HepG2 (cell line): ENCODE measurements at regions not wholly inside any gene's neighbourhood (a gene's known extent, or its start where the extent isn't known, plus 50 kb on each side); places are given as distances from the start of the nearest gene placed in this dataset.

Source experiments
- ATAC-seq: fragments of 200-7000 bp; cut with Tn5 transposase; 3 replicates; pipeline ENCODE4 v1.9.1; 2020; ENCODE audit warnings: mild to moderate bottlenecking, moderate library complexity
- BruUV-seq: library from RNA; stranded (reverse); fragments of 400-500 nt; replicated peaks from 2 replicates; lab custom pipeline; 2021; lab: Mats Ljungman, UMichigan
- CTCF ChIA-PET: fragments of 300-600 bp; formaldehyde crosslinking; extraction: SDS; loops from one replicate; lab custom pipeline; 2021; ENCODE audit warnings: low total read pairs, inconsistent platforms, low intra/inter-chr PET ratio; lab: Yijun Ruan, JAX
- POLR2A ChIA-PET: fragments of 350-600 bp; sonication (Branson Sonifier 250); formaldehyde crosslinking; loops from one replicate; lab custom pipeline; 2020; ENCODE audit warnings: antibody characterized with exemption, inconsistent platforms; lab: Yijun Ruan, JAX
- DNase-seq: peaks from one replicate; pipeline ENCODE4 v3.0.0-alpha.2; 2015; ENCODE audit warnings: low spot score
- FAIRE-seq: peaks from 3 replicates; lab custom pipeline; 2011; peaks lifted over from hg19 to GRCh38; lab: Jason Lieb, UNC
- H2AFZ ChIP-seq: one replicate; pipeline ENCODE4 v1.6.1; 2011; ENCODE audit warnings: low read length, inconsistent platforms
- H3K27ac ChIP-seq: fragments of 300-600 bp; 3 replicates; pipeline ENCODE4 v1.8.0; 2011; ENCODE audit warnings: mixed run types, mild to moderate bottlenecking, mixed read lengths, low read length, inconsistent platforms; ENCODE audit not compliant: insufficient read depth; ENCODE audit errors: extremely low read length
- H3K27me3 ChIP-seq, 2 experiments: fragments of 200-600 bp in 1 of 2; 2 replicates in 1 of 2; 3 replicates in 1 of 2; pipeline versions ENCODE4 v1.6.0 to v1.8.0; 2011; ENCODE audit warnings: low read length in 2 of 2, mild to moderate bottlenecking in 2 of 2, moderate library complexity in 2 of 2, inconsistent platforms in 1 of 2; ENCODE audit not compliant: insufficient read depth in 2 of 2, control insufficient read depth in 1 of 2
- H3K36me3 ChIP-seq, 2 experiments: fragments of 200-600 bp in 1 of 2; replicated peaks in 1 of 2; 2 replicates in 1 of 2; 3 replicates in 1 of 2; pipeline versions ENCODE4 v1.5.1 to v1.8.0; 2011; ENCODE audit warnings: low read length in 2 of 2, inconsistent platforms in 1 of 2; ENCODE audit not compliant: insufficient read depth in 2 of 2, control insufficient read depth in 1 of 2
- H3K4me1 ChIP-seq: 2 replicates; pipeline ENCODE4 v1.5.1; 2012; ENCODE audit warnings: low read length, inconsistent platforms; ENCODE audit not compliant: insufficient read depth
- H3K4me2 ChIP-seq: 2 replicates; pipeline ENCODE4 v1.6.0; 2011; ENCODE audit warnings: low read depth, low read length, inconsistent platforms
- H3K4me3 ChIP-seq, 3 experiments: fragments of 200-600 bp in 1 of 3; sonication (generic), shearing (Covaris generic) in 1 of 3; replicated peaks in 1 of 3; 2 replicates each; pipeline ENCODE4 v1.5.1; 2011 to 2016; ENCODE audit warnings: low read length in 3 of 3, inconsistent platforms in 2 of 3, low read depth in 2 of 3, mild to moderate bottlenecking in 2 of 3, control low read depth in 1 of 3, mixed read lengths in 1 of 3; ENCODE audit not compliant: insufficient read depth in 1 of 3
- H3K79me2 ChIP-seq: one replicate; pipeline ENCODE4 v1.6.1; 2011; ENCODE audit warnings: low read length, inconsistent platforms; ENCODE audit not compliant: insufficient read depth
- H3K9ac ChIP-seq: 2 replicates; pipeline ENCODE4 v1.6.0; 2011; ENCODE audit warnings: mild to moderate bottlenecking, low read depth, low read length, inconsistent platforms; ENCODE audit not compliant: insufficient read depth
- H3K9me3 ChIP-seq: 2 replicates; pipeline ENCODE4 v1.5.1; 2012; ENCODE audit warnings: mild to moderate bottlenecking, low read length
- H4K20me1 ChIP-seq: 2 replicates; pipeline ENCODE4 v1.6.0; 2011; ENCODE audit warnings: inconsistent platforms, mild to moderate bottlenecking, low read length, moderate library complexity; ENCODE audit not compliant: insufficient read depth
- HIVEP1 ChIP-seq: sonication (generic); formaldehyde crosslinking; IDR thresholded peaks from 2 replicates; pipeline ENCODE4 v1.4.0; 2020; ENCODE audit warnings: mild to moderate bottlenecking, missing genetic modification reagents
- KDM2A ChIP-seq: sonication (generic); formaldehyde crosslinking; IDR thresholded peaks from 2 replicates; pipeline ENCODE4 v1.4.0; 2020; ENCODE audit warnings: low read depth, missing genetic modification reagents, borderline replicate concordance
- KDM6A ChIP-seq: IDR thresholded peaks from 2 replicates; pipeline ENCODE4 v1.6.1; 2016; ENCODE audit warnings: low read depth
- MTA3 ChIP-seq: sonication (generic); formaldehyde crosslinking; IDR thresholded peaks from 2 replicates; pipeline ENCODE4 v1.4.0; 2020; ENCODE audit warnings: missing genetic modification reagents
- NR2C2 ChIP-seq: sonication (generic); formaldehyde crosslinking; IDR thresholded peaks from 2 replicates; pipeline ENCODE4 v1.4.0; 2020; ENCODE audit warnings: missing genetic modification reagents, mild to moderate bottlenecking, moderate library complexity, borderline replicate concordance
- REPIN1 ChIP-seq: sonication (generic); formaldehyde crosslinking; IDR thresholded peaks from 2 replicates; pipeline ENCODE4 v1.8.0; 2022; ENCODE audit warnings: missing genetic modification reagents, low read depth, mild to moderate bottlenecking, borderline replicate concordance
- ZFP1 ChIP-seq: IDR thresholded peaks from 2 replicates; pipeline ENCODE4 v1.6.1; 2016
- ZNF549 ChIP-seq: sonication (generic); formaldehyde crosslinking; IDR thresholded peaks from 2 replicates; pipeline ENCODE4 v1.5.0; 2020; ENCODE audit warnings: missing genetic modification reagents
- ZNF672 ChIP-seq: sonication (generic); formaldehyde crosslinking; IDR thresholded peaks from 2 replicates; pipeline ENCODE4 v1.8.1; 2022; ENCODE audit warnings: missing genetic modification reagents
- ZNF678 ChIP-seq: sonication (generic); formaldehyde crosslinking; IDR thresholded peaks from 2 replicates; pipeline ENCODE4 v1.4.0; 2020; ENCODE audit warnings: mild to moderate bottlenecking, missing genetic modification reagents
- WGBS: methylation state at CpG from one replicate; pipeline ENCODE4 v1.1.6; 2017; ENCODE audit warnings: low lambda C conversion rate; 5-methylcytosine and 5-hydroxymethylcytosine counted together
- in situ Hi-C: cut with HindIII; loops from 2 replicates; pipeline ENCODE4 v1.10.0; 2017; ENCODE audit warnings: low pct_unique_long_range_greater_than_20kb; ENCODE audit not compliant: extremely low pct_ligation_motif_present
- intact Hi-C: fragments of 100-400 bp; cut with micrococcal nuclease; formaldehyde crosslinking; loops from one replicate; pipeline ENCODE4 v1.10.0; 2022; ENCODE audit not compliant: unreplicated experiment
- TF ChIP-seq, protein P1 (sequence below): sonication (generic); formaldehyde crosslinking; IDR thresholded peaks from 2 replicates; pipeline ENCODE4 v1.5.1; 2020; ENCODE audit warnings: missing genetic modification reagents, mild to moderate bottlenecking, borderline replicate concordance
- TF ChIP-seq, protein P2 (sequence below): sonication (generic); formaldehyde crosslinking; IDR thresholded peaks from 2 replicates; pipeline ENCODE4 v1.4.0; 2020; ENCODE audit warnings: missing genetic modification reagents, low read depth, mild to moderate bottlenecking, borderline replicate concordance
- TF ChIP-seq, protein P3 (sequence below), 2 experiments: fragments of 450-650 bp in 1 of 2; sonication (generic) in 1 of 2; formaldehyde crosslinking in 1 of 2; IDR thresholded peaks; 2 replicates each; pipeline versions ENCODE4 v1.6.1 to v1.8.0; 2016 to 2022; ENCODE audit warnings: antibody characterized with exemption in 1 of 2, mild to moderate bottlenecking in 1 of 2, missing genetic modification reagents in 1 of 2

DNA sequence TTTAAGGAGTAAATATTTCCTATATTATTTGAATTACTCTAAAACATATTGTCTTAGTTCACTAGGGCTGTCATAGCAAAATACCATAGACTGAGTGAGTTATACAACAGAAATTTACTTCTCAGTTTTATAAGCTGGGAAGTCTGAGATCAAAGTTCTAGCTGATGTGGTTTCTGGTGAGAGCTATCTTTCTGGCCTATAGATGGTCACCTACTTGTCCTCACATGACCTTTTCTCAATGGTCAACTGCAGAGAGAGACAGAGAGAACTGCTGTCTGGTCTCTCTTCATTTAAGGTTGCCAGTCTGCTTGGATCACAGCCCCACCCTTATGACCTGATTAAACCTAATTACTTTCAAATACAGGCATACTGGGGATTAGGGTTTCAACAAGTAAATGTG is 490.9 kb downstream of the FBXO15 start (continued):
- TF ChIP-seq NR2C2 (CRISPR knock-in tag) = no peak

DNA sequence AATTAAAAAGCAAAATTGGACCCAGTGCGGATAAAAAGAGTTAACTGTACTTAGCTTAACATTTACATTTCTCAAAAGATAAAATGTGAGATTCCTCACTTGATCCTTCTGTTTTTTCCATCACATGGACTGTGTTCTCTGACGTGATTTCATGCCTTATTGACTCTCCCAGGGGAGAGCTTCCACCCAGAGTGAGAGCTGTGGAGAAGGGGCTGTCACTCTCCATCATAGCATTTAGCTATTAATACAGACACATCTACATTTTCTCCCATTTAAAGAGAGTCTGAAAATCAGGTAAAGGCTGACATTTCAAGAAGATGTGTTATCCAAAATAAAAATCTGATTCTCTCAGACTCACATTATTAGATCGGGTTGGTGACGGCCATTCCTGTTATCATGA is 493.8 kb downstream of the FBXO15 start:
- Histone ChIP-seq H3K4me3 (no peak overlapping the region), H3K79me2 (no peaks in the 10 kb centered on the region), H4K20me1 (no peaks in the 10 kb centered on the region), H3K9me3 (no peaks in the 10 kb centered on the region), H3K4me1 (no peaks in the 10 kb centered on the region), H3K36me3 (no peaks in the 10 kb centered on the region), H3K9ac (no peak overlapping the region), H3K27ac (no peak overlapping the region), H2AFZ (no peak overlapping the region), H3K4me2 (no peak overlapping the region), H3K27me3 (no peaks in the 10 kb centered on the region)
- CTCF ChIA-PET = no interaction called here
- DNase-seq (no peak), ATAC-seq (no peak), FAIRE-seq (no peak)
- intact Hi-C loops (no loop called here), in situ Hi-C loops (no loop called here)
- WGBS = 42% methylated on average over 4 of the region's 4 CpGs
- POLR2A ChIA-PET = no interaction called here
- no TSS peak for BruUV-seq
- TF ChIP-seq KDM6A (CRISPR knock-in tag) (no peak), KDM2A (CRISPR knock-in tag) (no peak), ZFP1 (CRISPR knock-in tag) (no peak), REPIN1 (CRISPR knock-in tag) (no peak), HIVEP1 (CRISPR knock-in tag) (no peak), ZNF672 (CRISPR knock-in tag) (no peak), ZNF678 (CRISPR knock-in tag) (no peak), ZNF549 (no peak), MTA3 (CRISPR knock-in tag) (no peak)
- TF ChIP-seq, protein P1, sequence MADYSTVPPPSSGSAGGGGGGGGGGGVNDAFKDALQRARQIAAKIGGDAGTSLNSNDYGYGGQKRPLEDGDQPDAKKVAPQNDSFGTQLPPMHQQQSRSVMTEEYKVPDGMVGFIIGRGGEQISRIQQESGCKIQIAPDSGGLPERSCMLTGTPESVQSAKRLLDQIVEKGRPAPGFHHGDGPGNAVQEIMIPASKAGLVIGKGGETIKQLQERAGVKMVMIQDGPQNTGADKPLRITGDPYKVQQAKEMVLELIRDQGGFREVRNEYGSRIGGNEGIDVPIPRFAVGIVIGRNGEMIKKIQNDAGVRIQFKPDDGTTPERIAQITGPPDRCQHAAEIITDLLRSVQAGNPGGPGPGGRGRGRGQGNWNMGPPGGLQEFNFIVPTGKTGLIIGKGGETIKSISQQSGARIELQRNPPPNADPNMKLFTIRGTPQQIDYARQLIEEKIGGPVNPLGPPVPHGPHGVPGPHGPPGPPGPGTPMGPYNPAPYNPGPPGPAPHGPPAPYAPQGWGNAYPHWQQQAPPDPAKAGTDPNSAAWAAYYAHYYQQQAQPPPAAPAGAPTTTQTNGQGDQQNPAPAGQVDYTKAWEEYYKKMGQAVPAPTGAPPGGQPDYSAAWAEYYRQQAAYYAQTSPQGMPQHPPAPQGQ (CRISPR knock-in tag) = no peak
- TF ChIP-seq, protein P2, sequence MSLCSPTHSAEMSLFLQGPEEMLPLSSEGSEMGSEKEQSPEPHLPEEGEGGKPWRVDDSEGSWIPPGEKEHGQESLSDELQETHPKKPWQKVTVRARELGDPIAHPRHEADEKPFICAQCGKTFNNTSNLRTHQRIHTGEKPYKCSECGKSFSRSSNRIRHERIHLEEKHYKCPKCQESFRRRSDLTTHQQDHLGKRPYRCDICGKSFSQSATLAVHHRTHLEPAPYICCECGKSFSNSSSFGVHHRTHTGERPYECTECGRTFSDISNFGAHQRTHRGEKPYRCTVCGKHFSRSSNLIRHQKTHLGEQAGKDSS (CRISPR knock-in tag) = no peak
- TF ChIP-seq, protein P3, sequence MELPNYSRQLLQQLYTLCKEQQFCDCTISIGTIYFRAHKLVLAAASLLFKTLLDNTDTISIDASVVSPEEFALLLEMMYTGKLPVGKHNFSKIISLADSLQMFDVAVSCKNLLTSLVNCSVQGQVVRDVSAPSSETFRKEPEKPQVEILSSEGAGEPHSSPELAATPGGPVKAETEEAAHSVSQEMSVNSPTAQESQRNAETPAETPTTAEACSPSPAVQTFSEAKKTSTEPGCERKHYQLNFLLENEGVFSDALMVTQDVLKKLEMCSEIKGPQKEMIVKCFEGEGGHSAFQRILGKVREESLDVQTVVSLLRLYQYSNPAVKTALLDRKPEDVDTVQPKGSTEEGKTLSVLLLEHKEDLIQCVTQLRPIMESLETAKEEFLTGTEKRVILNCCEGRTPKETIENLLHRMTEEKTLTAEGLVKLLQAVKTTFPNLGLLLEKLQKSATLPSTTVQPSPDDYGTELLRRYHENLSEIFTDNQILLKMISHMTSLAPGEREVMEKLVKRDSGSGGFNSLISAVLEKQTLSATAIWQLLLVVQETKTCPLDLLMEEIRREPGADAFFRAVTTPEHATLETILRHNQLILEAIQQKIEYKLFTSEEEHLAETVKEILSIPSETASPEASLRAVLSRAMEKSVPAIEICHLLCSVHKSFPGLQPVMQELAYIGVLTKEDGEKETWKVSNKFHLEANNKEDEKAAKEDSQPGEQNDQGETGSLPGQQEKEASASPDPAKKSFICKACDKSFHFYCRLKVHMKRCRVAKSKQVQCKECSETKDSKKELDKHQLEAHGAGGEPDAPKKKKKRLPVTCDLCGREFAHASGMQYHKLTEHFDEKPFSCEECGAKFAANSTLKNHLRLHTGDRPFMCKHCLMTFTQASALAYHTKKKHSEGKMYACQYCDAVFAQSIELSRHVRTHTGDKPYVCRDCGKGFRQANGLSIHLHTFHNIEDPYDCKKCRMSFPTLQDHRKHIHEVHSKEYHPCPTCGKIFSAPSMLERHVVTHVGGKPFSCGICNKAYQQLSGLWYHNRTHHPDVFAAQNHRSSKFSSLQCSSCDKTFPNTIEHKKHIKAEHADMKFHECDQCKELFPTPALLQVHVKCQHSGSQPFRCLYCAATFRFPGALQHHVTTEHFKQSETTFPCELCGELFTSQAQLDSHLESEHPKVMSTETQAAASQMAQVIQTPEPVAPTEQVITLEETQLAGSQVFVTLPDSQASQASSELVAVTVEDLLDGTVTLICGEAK (IDR thresholded peaks at IDR 0.05) = no peak
- TF ChIP-seq, protein P3 (CRISPR knock-in tag; IDR thresholded peaks at IDR 0.05) = no peak
